CD14-positive monocyte (primary cell): ENCODE measurements at regions not wholly inside any gene's neighbourhood (a gene's known extent, or its start where the extent isn't known, plus 50 kb on each side); places are given as distances from the start of the nearest gene placed in this dataset.

ENCODE experiments used
- DNase-seq, 3 donors: peaks; one replicate each; pipeline ENCODE4 v3.0.0-alpha.2; 2011 to 2022
- H2AFZ ChIP-seq: 2 replicates; pipeline ENCODE4 v1.6.0; 2012; ENCODE audit warnings: mild to moderate bottlenecking, low read depth, low read length, inconsistent platforms; ENCODE audit not compliant: insufficient read depth, poor library complexity, severe bottlenecking
- H3K27ac ChIP-seq, 2 donors: 1 replicate in 1 of 2; 2 replicates in 1 of 2; pipeline ENCODE4 v1.5.1; 2012 to 2013; ENCODE audit warnings: low read length in 2 of 2, control low read depth in 1 of 2, inconsistent platforms in 1 of 2, low read depth in 1 of 2, mild to moderate bottlenecking in 1 of 2
- H3K27me3 ChIP-seq, 2 donors: one replicate each; pipeline versions ENCODE4 v1.6.0 to v1.6.1; 2011 to 2013; ENCODE audit warnings: low read length in 2 of 2; ENCODE audit not compliant: control insufficient read depth in 2 of 2, insufficient read depth in 2 of 2
- H3K36me3 ChIP-seq, 2 donors: replicated peaks in 1 of 2; 1 replicate in 1 of 2; 2 replicates in 1 of 2; pipeline versions ENCODE4 v1.5.1 to v1.6.1; 2012 to 2013; ENCODE audit warnings: low read length in 2 of 2, control low read depth in 1 of 2, inconsistent platforms in 1 of 2, mild to moderate bottlenecking in 1 of 2; ENCODE audit not compliant: insufficient read depth in 2 of 2, control insufficient read depth in 1 of 2
- H3K4me1 ChIP-seq, 2 donors: 1 replicate in 1 of 2; 2 replicates in 1 of 2; pipeline versions ENCODE4 v1.5.1 to v1.6.1; 2012 to 2013; ENCODE audit warnings: low read length in 2 of 2, control low read depth in 1 of 2, inconsistent platforms in 1 of 2, mild to moderate bottlenecking in 1 of 2, moderate library complexity in 1 of 2; ENCODE audit not compliant: insufficient read depth in 2 of 2, control insufficient read depth in 1 of 2
- H3K4me2 ChIP-seq: replicated peaks from 2 replicates; pipeline ENCODE3; 2012; ENCODE audit warnings: low read length, moderate library complexity, mild to moderate bottlenecking; ENCODE audit not compliant: poor library complexity, severe bottlenecking; ENCODE audit errors: extremely low read depth
- H3K4me3 ChIP-seq, 3 experiments: fragments of 200-600 bp in 1 of 3; sonication (generic) in 1 of 3; replicated peaks in 1 of 3; 1 replicate in 2 of 3; 2 replicates in 1 of 3; pipeline ENCODE4 v1.5.1; 2011 to 2013; ENCODE audit warnings: low read length in 3 of 3, mild to moderate bottlenecking in 3 of 3, control low read depth in 2 of 3, low read depth in 2 of 3, inconsistent platforms in 1 of 3, moderate library complexity in 1 of 3
- H3K79me2 ChIP-seq: 2 replicates; pipeline ENCODE4 v1.6.0; 2012; ENCODE audit warnings: mild to moderate bottlenecking, control low read depth, inconsistent platforms, low read length, moderate library complexity; ENCODE audit not compliant: insufficient read depth
- H3K9ac ChIP-seq: 2 replicates; pipeline ENCODE4 v1.6.0; 2017; ENCODE audit warnings: low read length, mild to moderate bottlenecking; ENCODE audit not compliant: insufficient read depth, poor library complexity, severe bottlenecking
- H3K9me3 ChIP-seq, 2 donors: replicated peaks in 1 of 2; 1 replicate in 1 of 2; 2 replicates in 1 of 2; pipeline versions ENCODE4 v1.5.1 to v1.6.1; 2012 to 2013; ENCODE audit warnings: low read length in 2 of 2, control low read depth in 1 of 2; ENCODE audit not compliant: control insufficient read depth in 1 of 2, insufficient read depth in 1 of 2
- H4K20me1 ChIP-seq: 2 replicates; pipeline ENCODE4 v1.6.0; 2012; ENCODE audit warnings: mild to moderate bottlenecking, low read length, control low read depth, moderate library complexity; ENCODE audit not compliant: insufficient read depth
- H3K27ac Mint-ChIP-seq, 7 donors: one replicate each; pipeline ENCODE4 v1.8.0; 2020; ENCODE audit warnings: mild to moderate bottlenecking in 7 of 7, mixed read lengths in 7 of 7, moderate library complexity in 6 of 7, inconsistent platforms in 2 of 7
- H3K27me3 Mint-ChIP-seq, 3 donors: one replicate each; pipeline ENCODE4 v1.8.0; 2021 to 2022; ENCODE audit warnings: low read depth in 3 of 3, mild to moderate bottlenecking in 3 of 3, mixed read lengths in 3 of 3, moderate library complexity in 3 of 3, inconsistent platforms in 1 of 3
- H3K36me3 Mint-ChIP-seq, 2 donors: one replicate each; pipeline ENCODE4 v1.8.0; 2020; ENCODE audit warnings: mixed read lengths in 2 of 2, inconsistent platforms in 1 of 2, mild to moderate bottlenecking in 1 of 2
- H3K4me1 Mint-ChIP-seq: one replicate; pipeline ENCODE4 v1.8.0; 2020; ENCODE audit warnings: mild to moderate bottlenecking, mixed read lengths
- H3K4me3 Mint-ChIP-seq, 2 donors: one replicate each; pipeline ENCODE4 v1.8.0; 2020; ENCODE audit warnings: mild to moderate bottlenecking in 2 of 2, mixed read lengths in 2 of 2, moderate library complexity in 1 of 2
- H3K9me3 Mint-ChIP-seq, 7 donors: one replicate each; pipeline ENCODE4 v1.8.0; 2020 to 2022; ENCODE audit warnings: mixed read lengths in 7 of 7, mild to moderate bottlenecking in 6 of 7, moderate library complexity in 6 of 7, inconsistent platforms in 2 of 7
- WGBS: methylation state at CpG from one replicate; pipeline ENCODE4 v1.1.5; 2013; ENCODE audit warnings: missing lambda C conversion rate; ENCODE audit not compliant: insufficient coverage; 5-methylcytosine and 5-hydroxymethylcytosine counted together
- intact Hi-C, 2 donors: fragments of 100-400 bp; cut with micrococcal nuclease; formaldehyde crosslinking; loops; one replicate each; pipeline versions ENCODE4 v1.15.0 to v1.15.1; 2023
- TF ChIP-seq, protein P1 (sequence below): fragments of 200-600 bp; IDR thresholded peaks from one replicate; pipeline ENCODE4 v1.8.0; 2022; ENCODE audit warnings: antibody characterized with exemption, mild to moderate bottlenecking

DNA sequence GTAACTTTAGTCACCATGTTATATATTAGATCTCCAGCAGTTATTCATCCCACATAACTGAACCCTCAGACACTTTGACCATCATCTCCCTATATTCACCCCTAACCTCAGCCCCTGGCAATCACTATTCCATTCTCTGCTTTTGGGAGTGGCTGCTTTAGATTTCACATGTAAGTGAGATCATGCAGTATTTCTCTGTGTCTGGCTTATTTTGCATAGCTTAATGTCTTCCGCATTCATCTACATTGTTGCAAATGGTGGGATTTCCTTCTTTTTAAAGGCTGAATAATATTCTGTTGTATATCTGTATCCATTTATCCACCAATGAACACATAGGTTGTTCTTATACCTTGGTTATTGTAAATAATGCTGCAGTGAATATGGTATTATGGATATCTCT, 411.6 kb upstream of the ZEB2 start:
- no CpG with 5 or more reads among the region's 1 CpG for whole genome bisulfite sequencing
- Histone ChIP-seq H3K4me1 (peaks cover 3 to 9% of the 10 kb centered on the region in 2 donors), H3K9ac (no peak overlapping the region), H3K4me2 (no peak overlapping the region), H4K20me1 (no peaks in the 10 kb centered on the region), H3K27me3 (no peaks in the 10 kb centered on the region), H3K79me2 (no peaks in the 10 kb centered on the region), H3K4me3 (no peak overlapping the region), H2AFZ (no peak overlapping the region), H3K36me3 (no peaks in the 10 kb centered on the region), H3K27ac (no peak overlapping the region), H3K9me3 (peaks cover 7 to 9% of the 10 kb centered on the region in 2 donors)
- Mint-ChIP-seq H3K27me3 (no peaks in the 10 kb centered on the region), H3K36me3 (no peaks in the 10 kb centered on the region), H3K4me3 (no peak overlapping the region), H3K9me3 (peaks cover 11 to 24% (median 17%) of the 10 kb centered on the region in 7 donors), H3K4me1 (peaks cover 7% of the 10 kb centered on the region), H3K27ac (no peak overlapping the region)
- TF ChIP-seq, protein P1, sequence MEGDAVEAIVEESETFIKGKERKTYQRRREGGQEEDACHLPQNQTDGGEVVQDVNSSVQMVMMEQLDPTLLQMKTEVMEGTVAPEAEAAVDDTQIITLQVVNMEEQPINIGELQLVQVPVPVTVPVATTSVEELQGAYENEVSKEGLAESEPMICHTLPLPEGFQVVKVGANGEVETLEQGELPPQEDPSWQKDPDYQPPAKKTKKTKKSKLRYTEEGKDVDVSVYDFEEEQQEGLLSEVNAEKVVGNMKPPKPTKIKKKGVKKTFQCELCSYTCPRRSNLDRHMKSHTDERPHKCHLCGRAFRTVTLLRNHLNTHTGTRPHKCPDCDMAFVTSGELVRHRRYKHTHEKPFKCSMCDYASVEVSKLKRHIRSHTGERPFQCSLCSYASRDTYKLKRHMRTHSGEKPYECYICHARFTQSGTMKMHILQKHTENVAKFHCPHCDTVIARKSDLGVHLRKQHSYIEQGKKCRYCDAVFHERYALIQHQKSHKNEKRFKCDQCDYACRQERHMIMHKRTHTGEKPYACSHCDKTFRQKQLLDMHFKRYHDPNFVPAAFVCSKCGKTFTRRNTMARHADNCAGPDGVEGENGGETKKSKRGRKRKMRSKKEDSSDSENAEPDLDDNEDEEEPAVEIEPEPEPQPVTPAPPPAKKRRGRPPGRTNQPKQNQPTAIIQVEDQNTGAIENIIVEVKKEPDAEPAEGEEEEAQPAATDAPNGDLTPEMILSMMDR = no peak
- no peak for DNase-seq
- intact Hi-C loops = no loop called here

DNA sequence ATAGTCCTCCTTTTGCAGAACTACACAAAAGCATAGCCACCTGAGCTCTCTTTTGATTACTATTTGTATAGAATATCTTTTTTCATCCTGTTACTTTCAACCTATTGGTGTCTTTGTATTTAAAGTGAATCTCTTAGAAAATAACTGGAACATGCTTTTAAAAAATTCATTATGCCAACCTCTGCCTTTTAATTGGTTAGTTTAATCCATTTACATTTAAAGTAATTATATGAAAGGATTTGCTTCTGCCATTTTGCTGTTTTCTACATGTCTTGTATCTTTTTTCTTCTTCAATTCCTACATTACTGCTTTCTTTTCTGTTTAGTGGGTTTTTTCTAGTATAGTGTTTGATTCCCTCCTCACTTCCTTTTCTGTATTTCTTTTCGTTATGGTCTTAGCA, 407.5 kb upstream of the ZEB2 start:
- DNase-seq = no peak
- H3K36me3 ChIP-seq = no peaks in the 10 kb centered on the region
- Mint-ChIP-seq H3K36me3 (peaks cover 2% of the 10 kb centered on the region in 2 donors), H3K27me3 (no peaks in the 10 kb centered on the region), H3K27ac (no peak overlapping the region), H3K4me3 (no peak overlapping the region), H3K9me3 (peaks cover 11 to 31% (median 19%) of the 10 kb centered on the region in 7 donors), H3K4me1 (peaks cover 6% of the 10 kb centered on the region)
- H4K20me1 ChIP-seq = no peaks in the 10 kb centered on the region
- WGBS = no CpG with 5 or more reads among the region's 1 CpG
- no peak overlapping the region for H3K27ac ChIP-seq
- H2AFZ ChIP-seq = no peak overlapping the region
- H3K4me1 ChIP-seq = no peaks in the 10 kb centered on the region
- intact Hi-C loops = no loop called here
- peaks cover 7 to 9% of the 10 kb centered on the region in 2 donors for H3K9me3 ChIP-seq
- no peaks in the 10 kb centered on the region for H3K79me2 ChIP-seq
- H3K4me3 ChIP-seq = no peak overlapping the region
- TF ChIP-seq, protein P1 = no peak
- no peak overlapping the region for H3K9ac ChIP-seq
- no peaks in the 10 kb centered on the region for H3K27me3 ChIP-seq
- no peak overlapping the region for H3K4me2 ChIP-seq
